GM12864 (cell line): ENCODE measurements at regions not wholly inside any gene's neighbourhood (a gene's known extent, or its start where the extent isn't known, plus 50 kb on each side); places are given as distances from the start of the nearest gene placed in this dataset.
"Not testable (repeated sequence)": the region's sequence is repeated elsewhere in the genome, so short reads cannot be mapped to it uniquely, and the experiment has no call there.

Experiments
- DNase-seq: peaks from one replicate; pipeline ENCODE4 v3.0.0-alpha.2; 2011; ENCODE audit warnings: low read depth
- H3K4me3 ChIP-seq: 2 replicates; pipeline ENCODE4 v1.5.1; 2011; ENCODE audit warnings: mild to moderate bottlenecking, low read depth, low read length, control low read depth
- CTCF ChIP-seq: IDR thresholded peaks from 2 replicates; pipeline ENCODE4 v1.5.1; 2011; ENCODE audit warnings: low read depth, mild to moderate bottlenecking, moderate library complexity, low read length, control low read depth, inconsistent platforms; ENCODE audit errors: missing control alignments

- TF ChIP-seq CTCF: no peak
Observed at GRCh38 chr9:68627594-68627993, 77.4 kb upstream of the PIP5K1B start.

GRCh38 chr9:68629042-68629441 lies 76.0 kb upstream of the PIP5K1B start:
- TF ChIP-seq CTCF: no peak
- DNase-seq: no peak
- no peak overlapping the region for H3K4me3 ChIP-seq

More at GRCh38 chr9:68627594-68627993, 77.4 kb upstream of the PIP5K1B start:
- DNase-seq: no peak
- H3K4me3 ChIP-seq: no peak overlapping the region

- no peak overlapping the region for H3K4me3 ChIP-seq
- DNase-seq: no peak
- no peak for TF ChIP-seq CTCF
Observed at GRCh38 chr9:68631811-68632210, 73.2 kb upstream of the PIP5K1B start.

- no peak for TF ChIP-seq CTCF
- DNase-seq: no peak
- H3K4me3 ChIP-seq: no peak overlapping the region
Observed at GRCh38 chr9:68637020-68637419, 68.0 kb upstream of the PIP5K1B start.

- not testable (repeated sequence) for DNase-seq, H3K4me3 ChIP-seq
Observed at GRCh38 chr9:68639261-68639660, 65.8 kb upstream of the PIP5K1B start.

- TF ChIP-seq CTCF: no peak
- H3K4me3 ChIP-seq: no peak overlapping the region
- DNase-seq: peak; percentile 55
Observed at GRCh38 chr9:68640421-68641089, 64.5 kb upstream of the PIP5K1B start.

- TF ChIP-seq CTCF: no peak
- peak overlapping the region; percentile 33 for H3K4me3 ChIP-seq
- peak; percentile 70 for DNase-seq
Observed at GRCh38 chr9:68643901-68644809, 60.9 kb upstream of the PIP5K1B start.
